Suprapubic skin (tissue), 4 donors: ENCODE measurements at regions not wholly inside any gene's neighbourhood (a gene's known extent, or its start where the extent isn't known, plus 50 kb on each side); places are given as distances from the start of the nearest gene placed in this dataset.
"Not testable (repeated sequence)": the region's sequence is repeated elsewhere in the genome, so short reads cannot be mapped to it uniquely, and the experiment has no call there.

ENCODE experiments used
- DNase-seq, 2 donors: peaks; one replicate each; pipeline ENCODE4 v3.0.0-alpha.2; 2019; ENCODE audit warnings: low spot score in 2 of 2
- H3K27ac ChIP-seq: fragments of 200-600 bp; sonication (generic); one replicate; pipeline ENCODE4 v1.5.1; 2019
- H3K27me3 ChIP-seq: fragments of 200-600 bp; sonication (generic); one replicate; pipeline ENCODE4 v1.5.1; 2019
- H3K36me3 ChIP-seq: fragments of 200-600 bp; sonication (generic); one replicate; pipeline ENCODE4 v1.5.1; 2019
- H3K4me1 ChIP-seq: fragments of 200-600 bp; sonication (generic); one replicate; pipeline ENCODE4 v1.5.1; 2019
- H3K4me3 ChIP-seq: fragments of 200-600 bp; sonication (generic); one replicate; pipeline ENCODE4 v1.5.1; 2019; ENCODE audit warnings: mild to moderate bottlenecking
- H3K9me3 ChIP-seq: fragments of 200-600 bp; sonication (generic); one replicate; pipeline ENCODE4 v1.5.1; 2019
- WGBS: methylation state at CpG from one replicate; pipeline ENCODE4 v1.1.5; 2018; 5-methylcytosine and 5-hydroxymethylcytosine counted together

DNA sequence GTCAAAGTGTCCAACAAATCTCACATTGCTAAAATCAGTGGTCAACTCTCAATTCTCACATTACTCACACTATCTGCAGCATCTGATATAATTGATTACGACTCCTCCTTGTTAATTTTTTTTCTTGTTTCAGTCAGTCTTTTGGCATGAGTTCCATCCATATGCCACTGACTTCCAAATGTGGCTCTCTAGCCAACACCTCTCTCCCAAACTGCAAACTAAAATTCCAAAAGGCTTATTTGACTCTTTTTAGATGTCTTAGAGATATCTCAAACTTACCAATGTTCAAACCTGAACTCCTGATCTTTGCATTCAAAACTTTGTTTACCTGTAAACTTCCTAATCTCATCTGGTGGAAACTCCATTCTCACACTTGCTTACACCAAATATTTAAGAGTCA lies 162.1 kb upstream of the ZNF658 start:
- H3K27me3 ChIP-seq, H3K27ac ChIP-seq, DNase-seq, H3K4me1 ChIP-seq, H3K4me3 ChIP-seq, H3K9me3 ChIP-seq, H3K36me3 ChIP-seq: not testable (repeated sequence)
- WGBS, result 53% methylated on average over 1 of the region's 1 CpG

DNA sequence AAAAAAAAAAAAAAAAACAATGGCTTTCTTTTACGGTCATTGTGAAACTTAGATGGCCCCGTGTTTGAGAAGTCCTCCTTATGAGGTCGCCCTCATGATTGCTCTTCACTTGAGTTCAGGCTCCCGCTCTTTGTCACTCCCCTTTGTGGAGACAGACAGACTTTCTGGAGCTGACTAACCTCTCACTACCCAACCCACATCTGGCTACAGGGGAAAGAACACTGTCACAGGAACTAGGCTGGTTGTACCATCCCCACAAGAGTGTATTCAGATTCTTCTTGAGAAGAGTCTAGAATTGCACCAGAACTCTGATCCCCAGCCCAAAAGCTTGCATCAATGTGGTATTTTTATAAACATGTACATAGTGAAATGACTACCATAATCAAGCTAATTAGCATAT lies 160.4 kb upstream of the ZNF658 start:
- H3K27ac ChIP-seq, H3K4me1 ChIP-seq, H3K9me3 ChIP-seq, H3K36me3 ChIP-seq, H3K27me3 ChIP-seq, H3K4me3 ChIP-seq, DNase-seq: not testable (repeated sequence)
- whole genome bisulfite sequencing, result no CpG with 5 or more reads among the region's 4 CpGs

DNA sequence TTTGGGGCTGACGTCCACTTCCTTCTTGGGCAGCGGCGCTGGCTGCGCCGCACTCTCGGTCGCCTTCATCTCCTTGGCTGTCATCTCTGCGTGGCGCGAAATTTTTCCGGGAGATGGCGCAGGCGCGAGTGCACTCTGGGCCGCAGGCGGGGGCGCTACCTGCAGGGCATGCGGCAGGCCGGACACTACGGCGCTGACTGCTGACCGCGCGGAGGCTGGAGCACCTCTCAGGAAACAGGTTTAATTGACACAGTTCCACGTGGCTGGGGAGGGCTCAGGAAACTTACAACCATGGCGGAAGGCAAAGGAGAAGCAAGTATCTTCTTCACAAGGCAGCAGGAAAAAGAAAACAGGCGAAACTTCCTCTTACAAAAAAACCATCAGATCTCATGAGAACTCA lies 154.7 kb upstream of the ZNF658 start:
- not testable (repeated sequence) for H3K27me3 ChIP-seq, H3K4me3 ChIP-seq, H3K27ac ChIP-seq, H3K36me3 ChIP-seq, H3K9me3 ChIP-seq, H3K4me1 ChIP-seq, DNase-seq
- WGBS, result no CpG with 5 or more reads among the region's 27 CpGs

DNA sequence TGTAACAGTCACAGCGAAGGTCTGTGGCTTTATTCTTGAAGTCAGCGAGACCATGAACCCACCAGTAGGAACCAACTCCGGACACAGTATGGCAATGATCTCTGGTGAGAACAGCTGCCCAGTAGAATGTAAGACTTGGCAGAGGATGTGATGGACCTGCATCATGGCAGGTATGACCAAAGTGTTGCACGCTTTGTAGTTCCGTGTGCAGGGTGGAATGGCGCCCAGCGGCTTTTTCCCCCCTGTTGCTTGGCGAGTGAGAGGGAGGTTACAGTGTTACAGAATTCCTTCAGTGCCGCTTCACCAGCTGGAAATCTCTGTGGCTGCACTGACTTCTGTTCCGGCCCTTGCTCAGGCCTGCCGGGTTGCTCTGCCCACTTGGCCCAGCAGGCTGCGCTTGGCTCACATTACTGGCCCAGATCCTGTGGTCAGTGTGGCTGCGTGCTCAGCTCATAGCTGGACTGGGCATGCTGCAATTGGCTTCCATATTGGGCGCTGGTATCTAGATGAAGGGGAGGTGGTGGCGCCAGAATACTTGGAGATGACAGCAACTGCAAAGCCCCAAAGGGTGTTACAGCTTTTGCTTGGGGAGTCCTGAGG lies 148.1 kb upstream of the ZNF658 start:
- DNase-seq, H3K9me3 ChIP-seq, H3K4me3 ChIP-seq, H3K36me3 ChIP-seq, H3K4me1 ChIP-seq, H3K27ac ChIP-seq, H3K27me3 ChIP-seq: not testable (repeated sequence)
- no CpG with 5 or more reads among the region's 15 CpGs for WGBS

DNA sequence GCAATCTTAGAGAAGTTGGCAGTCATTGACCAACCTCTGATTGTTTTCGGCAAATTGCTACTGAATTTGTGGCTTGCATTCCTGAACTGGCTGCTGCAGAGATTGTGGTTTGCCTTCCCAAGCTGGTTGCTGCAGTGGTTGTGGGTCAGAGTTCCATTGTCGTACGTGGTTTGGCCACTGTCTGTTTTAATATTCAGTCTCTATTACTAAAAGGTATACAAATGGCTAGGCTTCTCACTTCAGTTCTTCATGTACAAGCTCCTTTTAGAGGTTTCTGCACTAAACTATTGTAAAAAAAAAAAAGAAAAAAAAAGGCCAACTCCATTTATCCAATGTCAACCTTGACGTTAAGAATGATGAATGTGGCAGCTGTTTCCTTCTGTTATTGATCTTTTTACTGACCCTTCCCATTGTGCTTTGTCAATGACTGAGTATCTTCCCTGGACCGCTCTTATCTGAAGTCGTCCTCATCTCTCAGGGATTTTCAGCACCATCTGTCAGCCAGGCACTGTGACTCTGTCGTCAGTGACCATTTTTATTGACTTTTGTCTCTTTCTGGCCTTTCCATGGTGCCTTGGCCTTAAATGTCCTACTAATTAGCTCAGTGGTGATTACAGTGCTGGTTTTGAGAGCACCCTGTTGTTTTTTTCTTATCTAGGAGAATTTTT lies 140.6 kb upstream of the ZNF658 start:
- not testable (repeated sequence) for H3K4me1 ChIP-seq, H3K36me3 ChIP-seq, H3K27ac ChIP-seq, DNase-seq, H3K4me3 ChIP-seq, H3K27me3 ChIP-seq, H3K9me3 ChIP-seq
- no CpG with 5 or more reads among the region's 7 CpGs for WGBS

DNA sequence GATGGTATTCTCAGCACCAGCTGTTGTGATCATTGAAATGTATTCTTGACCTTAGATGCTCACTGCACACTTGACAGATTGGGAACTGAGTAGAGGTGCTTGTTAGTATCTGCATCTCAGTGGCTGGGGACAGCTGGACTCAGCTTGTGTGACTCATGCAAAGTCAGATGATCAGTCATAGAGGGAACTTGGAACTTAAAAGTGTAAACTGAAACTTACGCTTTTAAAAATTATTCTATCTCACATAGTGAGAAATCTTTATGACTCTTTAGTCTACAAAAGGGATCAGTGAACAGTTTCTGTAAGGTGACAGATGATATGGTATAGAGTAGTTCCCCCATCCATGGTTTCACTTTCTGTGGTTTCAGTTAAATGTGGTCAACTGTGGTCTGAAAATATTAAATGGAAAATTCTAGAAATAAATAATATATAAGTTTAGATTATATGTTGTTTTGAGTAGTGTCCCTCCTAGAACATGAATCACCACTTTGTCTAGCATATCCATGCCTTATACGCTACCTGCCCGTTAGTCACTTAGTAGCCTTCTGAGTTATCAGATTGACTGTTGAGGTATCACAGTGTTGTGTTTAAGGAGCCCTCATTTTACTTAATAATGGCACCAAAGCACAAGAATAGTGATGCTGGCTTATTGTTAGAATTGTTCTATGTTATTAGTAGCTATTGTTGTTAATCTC lies 135.6 kb upstream of the ZNF658 start:
- not testable (repeated sequence) for DNase-seq, H3K36me3 ChIP-seq, H3K27ac ChIP-seq, H3K4me3 ChIP-seq, H3K4me1 ChIP-seq, H3K27me3 ChIP-seq, H3K9me3 ChIP-seq
- no CpG with 5 or more reads among the region's 3 CpGs for WGBS

DNA sequence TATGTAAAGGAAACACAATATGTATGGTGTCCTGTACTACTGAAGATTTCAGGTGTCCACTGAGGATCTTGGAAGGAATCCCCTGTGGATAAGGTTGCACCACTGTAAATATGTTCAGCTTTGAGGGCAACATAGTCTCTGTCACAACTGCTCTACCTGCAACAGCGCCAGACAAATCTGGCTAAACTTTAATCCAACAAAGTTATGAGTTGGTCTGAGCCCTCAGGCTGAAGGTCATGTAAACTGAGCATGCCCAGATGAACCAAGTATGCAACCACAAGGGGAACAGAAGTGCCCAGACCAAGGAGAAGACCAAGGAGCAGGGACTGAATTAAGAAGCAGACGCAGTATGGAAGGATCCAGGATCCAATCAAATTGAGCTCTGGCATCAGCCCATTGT lies 135.0 kb upstream of the ZNF658 start:
- not testable (repeated sequence) for H3K27ac ChIP-seq, H3K4me1 ChIP-seq, H3K27me3 ChIP-seq, H3K4me3 ChIP-seq, H3K36me3 ChIP-seq, DNase-seq, H3K9me3 ChIP-seq
- no CpG with 5 or more reads among the region's 2 CpGs for WGBS

DNA sequence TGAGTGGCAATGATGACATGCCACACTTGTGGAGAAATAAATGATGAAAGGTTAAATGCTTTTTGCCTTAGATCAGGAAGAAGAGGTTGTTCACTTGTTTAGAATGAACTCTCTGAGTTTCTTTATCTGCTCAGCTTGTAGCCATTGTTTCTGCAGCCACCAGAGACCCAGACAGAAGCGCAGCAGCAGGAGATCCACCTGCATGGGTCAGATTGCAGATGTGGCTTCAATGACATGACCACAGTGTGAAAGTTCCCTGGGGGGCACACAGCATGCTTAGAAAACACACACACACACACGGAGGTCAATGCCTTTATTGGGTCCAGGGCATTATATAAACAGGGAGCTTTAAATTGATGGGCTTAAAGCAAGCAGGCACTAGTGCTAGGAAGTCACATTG lies 129.0 kb upstream of the ZNF658 start:
- H3K9me3 ChIP-seq, H3K27ac ChIP-seq, H3K4me1 ChIP-seq, H3K4me3 ChIP-seq, H3K36me3 ChIP-seq, DNase-seq, H3K27me3 ChIP-seq: not testable (repeated sequence)
- WGBS, result no CpG with 5 or more reads among the region's 2 CpGs

DNA sequence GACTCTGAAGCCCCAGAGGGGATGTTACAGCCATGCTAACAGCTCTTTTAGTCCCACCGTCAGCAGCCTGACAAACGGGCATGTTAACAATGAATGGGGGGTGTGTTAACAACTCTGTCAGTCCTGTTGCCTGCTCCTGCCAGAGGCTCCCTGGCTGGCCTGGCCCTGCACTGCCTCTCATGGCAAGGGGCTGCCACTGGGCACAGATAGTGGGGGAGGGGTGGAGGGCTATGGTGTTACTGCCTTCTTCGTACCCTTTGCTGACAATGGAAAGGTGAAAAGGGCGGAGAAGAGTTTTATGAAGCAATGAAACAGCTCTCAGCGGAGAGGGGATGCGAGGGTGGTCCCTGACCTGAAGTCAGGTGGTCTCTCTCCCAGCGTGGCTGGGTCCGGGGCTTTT lies 125.9 kb upstream of the ZNF658 start:
- not testable (repeated sequence) for H3K9me3 ChIP-seq, DNase-seq, H3K27me3 ChIP-seq, H3K36me3 ChIP-seq, H3K4me1 ChIP-seq, H3K4me3 ChIP-seq, H3K27ac ChIP-seq
- WGBS, result 86% methylated on average over 6 of the region's 8 CpGs

DNA sequence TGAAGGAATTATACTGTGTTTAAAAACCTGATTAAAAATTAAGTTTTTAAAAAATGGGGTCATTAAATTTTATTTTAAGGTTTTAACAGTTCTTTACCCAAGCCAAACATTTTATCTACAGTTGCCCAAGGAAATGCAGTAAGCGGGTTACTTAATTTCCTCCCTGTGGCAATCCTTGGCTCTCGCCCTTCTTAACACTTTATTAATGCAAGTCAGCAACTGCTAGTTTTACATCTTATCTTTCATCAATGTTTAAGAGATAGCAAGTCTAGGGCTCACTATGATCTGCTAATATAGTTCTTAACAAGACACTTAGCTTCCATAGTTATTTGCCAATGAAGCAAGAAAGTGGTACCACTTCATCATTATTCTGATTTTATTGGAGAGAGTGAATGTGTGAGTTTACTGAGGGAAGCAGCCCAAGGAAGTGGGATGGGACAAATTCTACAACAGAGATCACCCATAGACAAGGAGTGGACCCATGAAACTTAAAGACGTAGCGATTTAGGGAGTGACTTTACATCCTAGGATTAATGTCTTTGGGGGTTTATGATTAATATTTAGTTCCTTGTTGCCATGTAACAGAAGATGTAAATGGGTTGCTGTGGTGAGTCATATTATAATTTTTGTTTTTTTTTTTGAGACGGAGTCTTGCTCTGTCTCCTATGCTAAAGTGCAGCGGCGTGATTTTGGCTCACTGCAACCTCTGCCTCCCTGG lies 120.4 kb upstream of the ZNF658 start:
- not testable (repeated sequence) for H3K4me3 ChIP-seq, H3K27me3 ChIP-seq, H3K9me3 ChIP-seq, DNase-seq, H3K27ac ChIP-seq, H3K4me1 ChIP-seq, H3K36me3 ChIP-seq
- no CpG with 5 or more reads among the region's 7 CpGs for WGBS

DNA sequence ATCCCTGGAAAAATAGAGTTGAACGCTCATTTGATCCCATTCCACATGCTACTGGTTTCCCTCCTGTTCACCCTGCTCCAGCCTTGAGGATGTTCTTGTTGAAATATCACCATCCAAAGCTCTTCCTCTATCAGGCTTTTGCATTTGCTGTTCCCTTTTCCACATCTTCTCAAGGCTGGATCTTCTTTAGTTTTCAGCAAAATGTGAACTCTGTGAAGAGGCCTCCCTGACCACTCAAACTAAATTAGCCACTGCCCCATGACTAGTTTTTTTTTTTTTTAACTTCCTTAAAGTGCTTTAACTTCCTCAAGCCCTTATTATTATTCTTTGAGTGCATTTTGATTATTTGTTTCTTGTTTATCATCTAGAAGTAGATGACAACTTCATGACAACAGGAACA lies 119.3 kb upstream of the ZNF658 start:
- H3K27ac ChIP-seq, H3K4me3 ChIP-seq, H3K36me3 ChIP-seq, H3K9me3 ChIP-seq, H3K4me1 ChIP-seq, H3K27me3 ChIP-seq, DNase-seq: not testable (repeated sequence)
- 0% methylated on average over 1 of the region's 1 CpG for whole genome bisulfite sequencing

DNA sequence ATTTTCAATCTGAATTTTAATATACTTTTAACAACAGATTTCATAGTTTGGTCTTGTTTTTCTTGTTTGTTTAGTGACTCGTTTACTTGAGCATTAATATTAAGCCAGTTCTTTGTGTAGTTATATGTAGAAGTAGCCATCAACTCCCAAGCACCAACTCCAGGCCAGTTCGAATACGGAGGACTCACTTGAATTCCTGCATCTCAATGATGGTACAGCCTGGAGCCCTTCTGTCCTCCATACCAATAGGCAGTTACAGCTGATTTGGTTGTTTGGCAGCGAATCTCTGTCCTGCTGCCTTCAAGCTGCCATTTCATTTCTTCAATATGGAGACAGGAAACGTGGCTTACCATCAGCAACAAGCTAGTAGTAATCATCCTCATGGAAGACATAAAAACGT lies 118.5 kb upstream of the ZNF658 start:
- H3K36me3 ChIP-seq, H3K4me1 ChIP-seq, H3K9me3 ChIP-seq, H3K4me3 ChIP-seq, H3K27ac ChIP-seq, H3K27me3 ChIP-seq, DNase-seq: not testable (repeated sequence)
- 67% methylated on average over 5 of the region's 6 CpGs for WGBS

DNA sequence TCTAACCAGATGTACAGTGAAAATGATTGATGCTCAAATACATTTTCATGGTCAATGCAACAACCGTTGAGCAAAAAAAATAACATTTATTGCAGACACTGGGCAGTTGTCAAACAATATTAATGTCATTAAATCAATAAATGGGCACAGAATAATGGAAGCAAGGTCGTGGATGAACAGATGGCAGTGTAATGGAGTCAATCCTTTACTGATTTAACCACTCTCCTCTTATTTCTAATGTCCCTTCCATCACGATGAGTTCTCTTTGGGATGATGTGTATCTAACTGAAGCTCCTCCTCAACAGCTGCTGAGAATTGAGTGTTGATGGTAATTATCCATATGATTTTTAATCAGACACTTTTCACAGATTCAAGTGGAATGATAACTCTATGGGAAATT lies 114.9 kb upstream of the ZNF658 start:
- H3K9me3 ChIP-seq, H3K27ac ChIP-seq, H3K36me3 ChIP-seq, H3K4me1 ChIP-seq, H3K27me3 ChIP-seq, DNase-seq, H3K4me3 ChIP-seq: not testable (repeated sequence)
- 82% methylated on average over 3 of the region's 3 CpGs for WGBS

DNA sequence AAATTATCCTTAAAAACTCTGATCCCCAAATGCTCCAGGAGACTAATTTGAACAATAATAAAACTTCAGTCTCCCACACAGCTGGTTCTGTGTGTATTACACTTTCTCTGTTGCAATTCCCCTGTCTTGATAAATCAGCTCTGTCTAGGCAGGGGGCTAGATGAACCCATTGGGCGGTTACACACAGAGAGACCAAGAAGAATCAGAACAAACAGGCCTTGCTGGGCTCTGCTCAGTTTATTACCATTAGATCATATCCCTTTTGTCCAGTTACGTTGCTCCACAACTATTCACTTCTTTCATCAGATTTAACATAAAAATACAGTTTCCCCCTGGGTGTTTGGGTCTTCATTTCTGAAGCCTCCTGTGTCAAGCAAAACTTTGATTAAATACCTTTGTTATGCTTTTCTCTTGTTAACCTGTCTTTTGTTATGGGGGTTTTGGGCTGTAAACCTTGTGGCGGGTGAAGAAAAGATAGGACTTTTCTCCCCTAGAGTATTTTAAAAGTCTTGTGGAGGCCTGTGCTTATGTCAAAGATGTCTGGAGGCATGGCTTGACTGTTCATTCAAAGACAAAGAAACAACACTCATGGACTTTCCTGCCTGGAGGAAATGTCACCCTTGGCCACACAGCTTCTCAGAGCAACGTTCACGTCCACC lies 109.3 kb upstream of the ZNF658 start:
- WGBS, result 89% methylated on average over 1 of the region's 5 CpGs
- not testable (repeated sequence) for H3K9me3 ChIP-seq, H3K4me3 ChIP-seq, H3K27ac ChIP-seq, H3K4me1 ChIP-seq, H3K36me3 ChIP-seq, DNase-seq, H3K27me3 ChIP-seq
